ENCODE measurements at regions not wholly inside any gene's neighbourhood (a gene's known extent, or its start where the extent isn't known, plus 50 kb on each side); places are given as distances from the start of the nearest gene placed in this dataset.

- TF ChIP-seq EZH2phosphoT487 (IDR thresholded peaks at IDR 0.05; ENCODE audit: borderline replicate concordance, low read depth) (no peak), TCF12 (IDR thresholded peaks at IDR 0.05) (no peak), CTCF (IDR thresholded peaks at IDR 0.05) (no peak), POLR2AphosphoS5 (IDR thresholded peaks at IDR 0.05; ENCODE audit: low read depth, low read length) (no peak), CHD2 (IDR thresholded peaks at IDR 0.05; ENCODE audit: low read length, partially characterized antibody) (no peak), TAF1 (IDR thresholded peaks at IDR 0.05; ENCODE audit: borderline replicate concordance, low read depth, low read length) (no peak), ELF1 (IDR thresholded peaks at IDR 0.05) (no peak), USF1 (IDR thresholded peaks at IDR 0.05; ENCODE audit: borderline replicate concordance, low read depth) (no peak), FOXM1 (IDR thresholded peaks at IDR 0.05; ENCODE audit: low read depth) (no peak), RCOR1 (IDR thresholded peaks at IDR 0.05; ENCODE audit: low read length) (no peak)
Observed at GRCh38 chr4:28117084-28117682, 1256.5 kb downstream of the STIM2 start.

All from SK-N-SH (cell line).